HG03378 (cell line): ENCODE measurements at regions not wholly inside any gene's neighbourhood (a gene's known extent, or its start where the extent isn't known, plus 50 kb on each side); places are given as distances from the start of the nearest gene placed in this dataset.
A peak's percentile ranks its signal among the peaks of the same experiment; 100 is the strongest.
"Not testable (repeated sequence)": the region's sequence is repeated elsewhere in the genome, so short reads cannot be mapped to it uniquely, and the experiment has no call there.

Experiments used
- ATAC-seq: cut with Tn5 transposase; IDR thresholded peaks from one replicate; pipeline ENCODE4 v1.9.1; 2021; ENCODE audit warnings: mild to moderate bottlenecking, moderate library complexity; ENCODE audit not compliant: unreplicated experiment

GRCh38 chrX:4622486-4623167 lies 909.2 kb upstream of the PRKX start:
- no peak for ATAC-seq

- ATAC-seq = not testable (repeated sequence)
Observed at GRCh38 chrX:4613651-4614050, 900.2 kb upstream of the PRKX start.

DNA sequence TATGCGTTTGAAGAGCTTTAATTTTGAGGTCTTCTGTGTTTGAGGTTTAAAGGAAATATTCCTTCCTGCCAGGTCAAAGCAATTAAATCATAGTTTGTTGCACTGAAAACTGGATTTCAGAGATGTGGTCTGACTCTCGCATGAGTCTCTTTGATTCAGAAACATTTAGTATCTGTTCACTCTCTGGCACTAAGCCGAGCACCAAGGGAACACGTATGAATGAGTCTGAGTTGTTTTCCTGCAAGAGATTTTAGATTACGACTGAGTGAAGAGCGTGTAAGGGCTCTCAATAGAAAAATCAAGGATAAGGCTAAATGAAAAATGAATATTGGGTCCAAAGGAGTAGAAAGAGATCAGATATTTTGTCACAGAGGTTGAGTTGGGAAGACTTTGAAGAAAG lies 875.4 kb upstream of the PRKX start:
- no peak for ATAC-seq

- no peak for ATAC-seq
Observed at GRCh38 chrX:4588466-4588865, 875.0 kb upstream of the PRKX start.

DNA sequence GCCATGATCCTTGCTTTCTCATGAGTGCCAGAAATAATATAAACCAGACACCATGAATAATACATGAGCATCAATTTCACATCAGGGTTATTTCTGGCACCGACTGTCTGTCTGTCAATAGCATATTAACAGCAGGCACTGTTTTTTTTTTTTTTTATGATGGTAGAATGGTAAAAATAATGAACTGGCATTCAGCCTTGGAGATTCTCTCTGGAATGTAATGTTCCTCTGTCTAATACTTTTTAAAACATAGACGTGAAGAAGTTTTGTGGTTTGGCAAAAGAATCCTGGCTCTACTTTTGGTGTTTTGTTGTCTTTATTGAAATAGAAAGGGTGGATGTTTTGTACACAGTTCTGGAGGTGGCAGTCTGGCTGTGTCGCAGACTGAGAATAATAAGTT lies 874.6 kb upstream of the PRKX start:
- no peak for ATAC-seq

GRCh38 chrX:4579999-4580398 lies 866.5 kb upstream of the PRKX start:
- ATAC-seq = no peak

DNA sequence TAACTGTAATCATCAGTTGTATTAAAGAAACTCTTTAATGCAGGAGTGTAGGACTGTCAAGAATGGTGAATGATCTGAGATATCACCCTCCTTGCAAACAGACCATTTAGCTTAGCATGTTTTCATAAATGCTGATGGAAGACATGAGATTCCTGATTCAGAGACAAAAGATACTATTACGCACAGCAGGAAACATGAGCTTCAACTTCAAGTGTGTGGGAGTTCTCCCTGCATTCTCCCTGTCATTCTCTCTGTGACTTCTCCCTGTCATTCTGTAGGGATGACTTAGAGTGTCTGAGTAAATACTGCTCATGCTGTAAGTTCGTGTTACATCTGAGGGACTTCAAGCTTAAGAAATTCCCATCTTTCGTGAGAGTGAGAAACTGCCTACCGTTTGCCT lies 866.0 kb upstream of the PRKX start:
- no peak for ATAC-seq

GRCh38 chrX:4572691-4573090 lies 859.2 kb upstream of the PRKX start:
- no peak for ATAC-seq

DNA sequence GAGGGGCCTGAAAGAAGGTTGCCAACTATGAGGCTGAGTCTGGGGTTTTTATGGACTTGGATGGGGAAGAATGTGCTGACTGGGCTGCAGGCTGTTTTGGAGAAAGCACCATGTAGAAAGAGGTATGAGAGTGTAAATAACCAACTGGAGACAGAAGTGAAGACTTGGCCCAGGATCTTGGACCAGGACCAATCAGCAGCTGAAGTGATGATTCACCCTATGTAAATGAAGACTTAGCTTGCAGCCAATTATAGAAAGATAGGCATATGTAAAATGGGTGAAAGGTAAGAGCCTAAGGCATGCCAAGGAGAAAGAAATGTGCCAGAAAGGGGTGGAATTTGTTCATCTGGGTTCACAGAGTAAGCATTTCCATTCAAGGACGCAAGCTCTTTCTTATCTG lies 856.7 kb upstream of the PRKX start:
- ATAC-seq = no peak

DNA sequence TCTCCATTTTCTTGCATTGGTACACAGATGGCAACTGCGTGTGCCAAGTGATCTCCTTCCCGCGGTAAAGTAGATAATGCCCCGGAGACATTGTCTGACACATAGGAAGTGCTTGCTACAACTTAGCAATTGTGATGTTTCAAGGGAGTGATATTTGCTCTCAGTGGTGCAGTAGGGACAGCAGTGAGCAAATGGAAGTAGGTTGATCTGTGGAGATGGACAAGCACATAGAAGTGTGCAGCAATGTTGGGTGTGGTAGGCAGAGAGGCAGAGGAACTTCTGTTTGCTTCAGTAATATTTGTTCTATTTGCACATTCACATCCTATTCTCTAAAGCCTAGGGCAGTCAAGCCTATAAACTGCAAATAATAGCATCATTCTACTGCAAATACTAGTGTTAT lies 846.7 kb upstream of the PRKX start:
- ATAC-seq = no peak

GRCh38 chrX:4550018-4550417 lies 836.6 kb upstream of the PRKX start:
- no peak for ATAC-seq

DNA sequence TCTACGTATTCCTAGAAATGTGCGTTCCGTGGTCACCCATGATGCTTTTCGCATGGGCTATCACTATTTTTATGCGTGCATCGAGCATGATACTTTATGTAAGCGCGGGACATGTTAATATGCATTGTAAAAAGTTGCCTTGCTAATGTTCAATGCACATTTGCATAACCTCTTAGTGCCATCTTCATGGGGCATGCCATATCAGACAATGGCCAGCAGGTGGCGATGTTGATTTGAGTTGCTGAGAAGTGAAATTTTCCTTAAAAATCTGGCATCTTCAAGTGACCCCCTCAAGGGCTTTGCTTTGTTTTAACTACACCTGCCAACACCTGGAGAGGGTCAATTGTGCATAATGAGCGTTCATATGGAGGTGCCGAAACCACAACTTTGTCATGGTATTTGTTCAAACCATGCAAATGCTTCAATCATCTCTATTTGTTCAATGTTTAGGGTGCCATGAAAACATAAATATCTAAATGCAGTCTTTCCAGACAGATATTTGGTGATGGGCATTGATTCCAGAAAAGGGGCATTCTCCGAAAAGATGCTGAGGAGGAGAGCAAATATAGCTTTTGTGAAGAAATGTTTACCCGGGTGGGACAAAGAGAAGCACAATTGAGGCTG lies 833.9 kb upstream of the PRKX start:
- peak; percentile 78 for ATAC-seq

GRCh38 chrX:4546178-4546577 lies 832.7 kb upstream of the PRKX start:
- not testable (repeated sequence) for ATAC-seq

DNA sequence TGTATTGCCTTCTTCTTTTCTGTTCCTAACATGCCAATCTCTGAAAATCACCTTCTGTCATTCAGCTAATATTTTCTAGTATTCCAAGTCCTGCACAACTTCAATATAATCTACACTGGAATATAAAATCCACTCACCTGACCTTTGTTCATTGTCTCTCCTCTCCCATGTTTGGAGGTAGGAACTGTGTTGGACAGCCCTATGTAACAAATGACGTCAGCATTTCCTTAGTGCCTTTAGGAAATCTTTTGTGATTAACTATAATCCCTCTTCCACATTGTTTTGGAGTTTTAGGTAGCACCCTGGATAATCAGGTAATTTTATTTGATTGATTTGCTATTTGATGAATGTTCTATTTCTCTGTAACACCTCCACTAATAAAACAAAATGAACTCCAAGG lies 814.8 kb upstream of the PRKX start:
- no peak for ATAC-seq

DNA sequence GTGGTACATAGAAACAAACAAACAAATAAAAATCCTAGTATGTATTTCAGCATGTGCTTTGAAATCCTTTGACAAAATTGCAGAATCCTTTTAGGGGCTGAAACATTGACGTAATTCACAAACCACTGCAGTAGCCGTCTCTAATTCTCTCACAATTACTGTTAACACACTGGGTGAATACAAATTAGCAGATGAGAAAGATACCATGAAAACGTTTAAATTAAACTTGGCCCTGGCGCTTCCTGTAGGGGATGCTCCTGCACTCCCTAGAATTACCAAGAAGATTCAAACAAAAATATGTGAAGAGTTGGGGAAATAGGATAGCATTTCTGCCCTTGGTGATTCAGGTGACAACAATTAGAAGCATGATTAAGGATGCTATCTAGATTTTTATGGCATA lies 772.5 kb upstream of the PRKX start:
- ATAC-seq = no peak

DNA sequence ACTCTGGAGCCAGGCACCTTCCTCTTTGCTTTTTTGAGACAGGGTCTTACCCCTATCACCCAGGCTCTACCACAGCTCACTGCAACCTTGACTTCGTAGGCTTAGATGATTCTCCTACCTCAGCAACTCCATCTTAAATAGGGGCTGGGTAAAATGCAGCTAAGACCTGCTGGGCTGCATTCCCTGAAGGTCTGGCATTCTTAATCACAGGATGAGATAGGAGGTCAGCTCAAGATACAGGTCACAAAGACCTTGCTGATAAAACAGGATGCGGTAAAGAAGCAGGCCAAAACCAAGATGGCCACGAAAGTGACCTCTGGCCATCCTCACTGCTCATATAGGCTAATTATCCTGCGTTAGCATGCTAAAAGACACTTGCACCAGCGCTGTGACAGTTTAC lies 770.8 kb upstream of the PRKX start:
- ATAC-seq = no peak

- no peak for ATAC-seq
Observed at GRCh38 chrX:4451591-4451990, 738.1 kb upstream of the PRKX start.

DNA sequence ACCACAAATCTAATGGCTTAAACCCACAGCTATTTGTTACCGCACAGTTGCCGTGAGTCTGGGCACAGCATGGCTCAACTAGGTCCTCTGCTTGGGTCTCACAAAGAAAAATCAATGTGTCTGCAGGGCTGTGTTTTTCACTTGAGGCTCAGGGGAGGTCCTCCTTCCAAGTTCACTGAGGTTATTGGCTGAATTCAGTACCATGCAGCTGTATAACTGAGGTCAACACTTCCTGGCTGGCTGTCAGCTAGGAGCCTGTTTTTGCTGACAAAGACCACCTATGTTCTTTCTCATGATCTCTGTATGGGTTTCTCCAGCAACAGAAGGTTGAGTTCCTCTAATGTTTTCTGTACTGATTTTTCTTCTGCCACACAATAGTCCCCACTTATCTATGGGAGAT lies 736.7 kb upstream of the PRKX start:
- ATAC-seq = no peak

GRCh38 chrX:4435905-4436304 lies 722.5 kb upstream of the PRKX start:
- ATAC-seq = no peak

- no peak for ATAC-seq
Observed at GRCh38 chrX:4397471-4397870, 684.0 kb upstream of the PRKX start.

GRCh38 chrX:4382273-4382672 lies 668.8 kb upstream of the PRKX start:
- no peak for ATAC-seq

DNA sequence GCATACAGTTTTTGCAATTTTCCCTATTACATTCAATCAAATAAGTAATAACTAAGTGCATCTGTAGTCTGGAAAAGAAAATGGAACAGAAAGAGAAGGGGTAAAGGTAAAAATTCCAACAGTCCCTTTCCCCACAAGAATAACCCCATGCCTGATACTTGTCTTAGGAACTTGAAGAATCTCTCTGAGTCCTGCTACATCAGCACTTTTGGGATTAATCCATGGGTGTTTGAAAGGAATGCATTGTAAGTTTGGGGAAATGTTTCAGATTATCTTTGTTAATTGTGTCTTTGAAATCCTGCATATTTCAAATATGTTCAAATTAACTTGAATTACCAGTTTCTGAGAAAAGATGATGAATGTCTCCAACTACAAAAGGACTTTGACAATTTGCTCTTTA lies 667.3 kb upstream of the PRKX start:
- no peak for ATAC-seq

DNA sequence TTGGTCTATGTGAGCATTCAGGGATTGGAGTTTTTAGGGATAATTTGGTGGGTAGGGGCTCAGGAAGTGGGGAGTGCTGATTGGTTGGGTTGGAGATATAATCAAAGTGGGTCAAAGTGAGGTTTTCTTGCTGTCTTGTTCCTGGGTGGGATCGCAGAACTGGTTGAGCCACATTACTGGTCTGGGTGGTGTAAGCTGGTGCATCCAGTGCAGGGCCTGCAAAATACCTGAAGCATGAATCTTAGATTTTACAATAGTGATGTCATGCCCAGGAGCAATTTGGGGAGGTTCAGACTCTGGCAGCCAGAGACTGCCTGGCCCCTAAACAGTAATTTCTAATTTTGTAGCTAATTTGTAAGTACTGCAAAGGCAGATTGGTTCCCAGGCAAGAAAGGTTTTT lies 665.6 kb upstream of the PRKX start:
- ATAC-seq = no peak
